ENCODE measurements at regions not wholly inside any gene's neighbourhood (a gene's known extent, or its start where the extent isn't known, plus 50 kb on each side); places are given as distances from the start of the nearest gene placed in this dataset.

- H3K4me3 ChIP-seq (ENCODE audit: low read depth, low read length) = no peak overlapping the region
- no peak for DNase-seq (ENCODE audit: low read depth)
- no peak for TF ChIP-seq CTCF (IDR thresholded peaks at IDR 0.05; ENCODE audit: insufficient read depth, low read depth, low read length)
These were observed 571.2 kb downstream of the ADCYAP1 start for GRCh38 chr18:1475867-1476266.

GRCh38 chr18:1480309-1480708, 575.6 kb downstream of the ADCYAP1 start:
- DNase-seq (ENCODE audit: low read depth) = no peak
- no peak for TF ChIP-seq CTCF (IDR thresholded peaks at IDR 0.05; ENCODE audit: insufficient read depth, low read depth, low read length)
- H3K4me3 ChIP-seq (ENCODE audit: low read depth, low read length) = no peak overlapping the region

- no peak for TF ChIP-seq CTCF (IDR thresholded peaks at IDR 0.05; ENCODE audit: insufficient read depth, low read depth, low read length)
- no peak for DNase-seq (ENCODE audit: low read depth)
- H3K4me3 ChIP-seq (ENCODE audit: low read depth, low read length) = no peak overlapping the region
These were observed 576.9 kb downstream of the ADCYAP1 start for GRCh38 chr18:1481577-1481976.

- no peak for DNase-seq (ENCODE audit: low read depth)
- no peak overlapping the region for H3K4me3 ChIP-seq (ENCODE audit: low read depth, low read length)
- no peak for TF ChIP-seq CTCF (IDR thresholded peaks at IDR 0.05; ENCODE audit: insufficient read depth, low read depth, low read length)
These were observed 578.7 kb downstream of the ADCYAP1 start for GRCh38 chr18:1483385-1483784.

GRCh38 chr18:1487457-1487856, 582.8 kb downstream of the ADCYAP1 start:
- no peak for DNase-seq (ENCODE audit: low read depth)
- no peak for TF ChIP-seq CTCF (IDR thresholded peaks at IDR 0.05; ENCODE audit: insufficient read depth, low read depth, low read length)
- H3K4me3 ChIP-seq (ENCODE audit: low read depth, low read length) = no peak overlapping the region

- TF ChIP-seq CTCF (IDR thresholded peaks at IDR 0.05; ENCODE audit: insufficient read depth, low read depth, low read length) = no peak
- no peak for DNase-seq (ENCODE audit: low read depth)
- no peak overlapping the region for H3K4me3 ChIP-seq (ENCODE audit: low read depth, low read length)
These were observed 583.7 kb downstream of the ADCYAP1 start for GRCh38 chr18:1488394-1488793.

- no peak overlapping the region for H3K4me3 ChIP-seq (ENCODE audit: low read depth, low read length)
- no peak for TF ChIP-seq CTCF (IDR thresholded peaks at IDR 0.05; ENCODE audit: insufficient read depth, low read depth, low read length)
- no peak for DNase-seq (ENCODE audit: low read depth)
These were observed 584.3 kb downstream of the ADCYAP1 start for GRCh38 chr18:1488957-1489356.

Data from fibroblast of villous mesenchyme (primary cell).